ENCODE measurements at regions not wholly inside any gene's neighbourhood (a gene's known extent, or its start where the extent isn't known, plus 50 kb on each side); places are given as distances from the start of the nearest gene placed in this dataset.

DNA sequence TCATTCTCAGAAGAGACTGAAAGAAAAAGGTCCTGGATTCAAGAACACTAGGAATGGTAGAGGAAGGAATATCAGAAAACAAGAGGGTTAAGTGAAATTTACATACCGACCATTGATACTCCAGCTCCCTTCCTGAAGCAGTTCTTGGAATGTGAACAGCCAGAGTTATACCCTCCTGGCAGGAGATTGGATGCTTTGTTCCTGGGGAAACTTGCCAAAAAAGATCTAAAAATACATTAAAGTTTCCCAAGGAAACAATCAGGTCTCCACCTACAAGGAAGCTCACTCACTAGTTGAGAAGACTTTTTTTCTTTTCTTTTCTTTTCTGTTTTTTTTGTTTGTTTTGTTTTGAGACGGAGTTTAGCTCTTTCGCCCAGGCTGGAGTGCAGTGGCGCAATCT is 91.1 kb downstream of the HLX start:
- H2AFZ ChIP-seq (ENCODE audit: control insufficient read depth, low read depth, low read length) = no peak overlapping the region
- H3K4me3 ChIP-seq = no peak overlapping the region
- POLR2A ChIA-PET = no interaction called here
- CTCF ChIA-PET = no interaction called here
- no peaks in the 10 kb centered on the region for H4K20me1 ChIP-seq (ENCODE audit: control insufficient read depth, insufficient read depth)
- no TSS peak for BruUV-seq (replicated peaks)
- FAIRE-seq (no peak), ATAC-seq (no peak), DNase-seq (ENCODE audit: low read depth, low spot score) (no peak)
- SMC1A ChIA-PET (ENCODE audit: uncharacterized antibody, unreplicated experiment) = interaction anchor here (0.6 kb wide), 1 partner anchor 428 kb away, joined by 3 read pairs; no protein-coding TSS in a partner anchor
- intact Hi-C loops (cut with micrococcal nuclease; ENCODE audit: unreplicated experiment) = no loop called here
- no peaks in the 10 kb centered on the region for H3K27me3 ChIP-seq (replicated peaks in 1 of 2; ENCODE audit: control insufficient read depth in 2 of 2, insufficient read depth in 2 of 2, low read length in 1 of 2)
- H3K4me1 ChIP-seq (ENCODE audit: control insufficient read depth, insufficient read depth, low read length) = no peaks in the 10 kb centered on the region
- H3K79me2 ChIP-seq (ENCODE audit: control insufficient read depth, insufficient read depth, low read length) = no peaks in the 10 kb centered on the region
- in situ Hi-C loops (cut with MboI) = no loop called here
- H3K9ac ChIP-seq (ENCODE audit: control insufficient read depth, insufficient read depth, low read length) = no peak overlapping the region
- 84% methylated on average over 4 of the region's 4 CpGs for WGBS (ENCODE audit: insufficient coverage, insufficient replicate concordance, low lambda C conversion rate, missing lambda C conversion rate)
- no peak overlapping the region for H3K4me2 ChIP-seq (ENCODE audit: control insufficient read depth, insufficient read depth)
- no peak overlapping the region for H3K27ac ChIP-seq (ENCODE audit: control insufficient read depth, insufficient read depth)
- no peaks in the 10 kb centered on the region for H3K9me3 ChIP-seq (replicated peaks; ENCODE audit: control insufficient read depth, insufficient read depth, low read length)
- H3K36me3 ChIP-seq (ENCODE audit: control insufficient read depth in 2 of 2, insufficient read depth in 2 of 2, low read length in 1 of 2) = no peaks in the 10 kb centered on the region
- RAD21 ChIA-PET (ENCODE audit: unreplicated experiment) = no interaction called here
- TF ChIP-seq STAT3 (IDR thresholded peaks at IDR 0.05; ENCODE audit: low read depth, low read length) = no peak
- TF ChIP-seq, protein P1, sequence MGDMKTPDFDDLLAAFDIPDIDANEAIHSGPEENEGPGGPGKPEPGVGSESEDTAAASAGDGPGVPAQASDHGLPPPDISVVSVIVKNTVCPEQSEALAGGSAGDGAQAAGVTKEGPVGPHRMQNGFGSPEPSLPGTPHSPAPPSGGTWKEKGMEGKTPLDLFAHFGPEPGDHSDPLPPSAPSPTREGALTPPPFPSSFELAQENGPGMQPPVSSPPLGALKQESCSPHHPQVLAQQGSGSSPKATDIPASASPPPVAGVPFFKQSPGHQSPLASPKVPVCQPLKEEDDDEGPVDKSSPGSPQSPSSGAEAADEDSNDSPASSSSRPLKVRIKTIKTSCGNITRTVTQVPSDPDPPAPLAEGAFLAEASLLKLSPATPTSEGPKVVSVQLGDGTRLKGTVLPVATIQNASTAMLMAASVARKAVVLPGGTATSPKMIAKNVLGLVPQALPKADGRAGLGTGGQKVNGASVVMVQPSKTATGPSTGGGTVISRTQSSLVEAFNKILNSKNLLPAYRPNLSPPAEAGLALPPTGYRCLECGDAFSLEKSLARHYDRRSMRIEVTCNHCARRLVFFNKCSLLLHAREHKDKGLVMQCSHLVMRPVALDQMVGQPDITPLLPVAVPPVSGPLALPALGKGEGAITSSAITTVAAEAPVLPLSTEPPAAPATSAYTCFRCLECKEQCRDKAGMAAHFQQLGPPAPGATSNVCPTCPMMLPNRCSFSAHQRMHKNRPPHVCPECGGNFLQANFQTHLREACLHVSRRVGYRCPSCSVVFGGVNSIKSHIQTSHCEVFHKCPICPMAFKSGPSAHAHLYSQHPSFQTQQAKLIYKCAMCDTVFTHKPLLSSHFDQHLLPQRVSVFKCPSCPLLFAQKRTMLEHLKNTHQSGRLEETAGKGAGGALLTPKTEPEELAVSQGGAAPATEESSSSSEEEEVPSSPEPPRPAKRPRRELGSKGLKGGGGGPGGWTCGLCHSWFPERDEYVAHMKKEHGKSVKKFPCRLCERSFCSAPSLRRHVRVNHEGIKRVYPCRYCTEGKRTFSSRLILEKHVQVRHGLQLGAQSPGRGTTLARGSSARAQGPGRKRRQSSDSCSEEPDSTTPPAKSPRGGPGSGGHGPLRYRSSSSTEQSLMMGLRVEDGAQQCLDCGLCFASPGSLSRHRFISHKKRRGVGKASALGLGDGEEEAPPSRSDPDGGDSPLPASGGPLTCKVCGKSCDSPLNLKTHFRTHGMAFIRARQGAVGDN (IDR thresholded peaks at IDR 0.05) = no peak
- TF ChIP-seq ZNF217 (IDR thresholded peaks at IDR 0.05) = no peak
- no peak for TF ChIP-seq POLR2A (IDR thresholded peaks at IDR 0.05; ENCODE audit: low read depth, low read length)
- TF ChIP-seq, protein P2, sequence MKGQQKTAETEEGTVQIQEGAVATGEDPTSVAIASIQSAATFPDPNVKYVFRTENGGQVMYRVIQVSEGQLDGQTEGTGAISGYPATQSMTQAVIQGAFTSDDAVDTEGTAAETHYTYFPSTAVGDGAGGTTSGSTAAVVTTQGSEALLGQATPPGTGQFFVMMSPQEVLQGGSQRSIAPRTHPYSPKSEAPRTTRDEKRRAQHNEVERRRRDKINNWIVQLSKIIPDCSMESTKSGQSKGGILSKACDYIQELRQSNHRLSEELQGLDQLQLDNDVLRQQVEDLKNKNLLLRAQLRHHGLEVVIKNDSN (IDR thresholded peaks at IDR 0.05; ENCODE audit: borderline replicate concordance, extremely low read length, insufficient read depth, low read depth, low read length) = no peak
- no peak for TF ChIP-seq EP300 (IDR thresholded peaks at IDR 0.05; ENCODE audit: borderline replicate concordance in 1 of 2, control insufficient read depth in 1 of 2, low read depth in 2 of 2, low read length in 2 of 2)
- TF ChIP-seq, protein P3, sequence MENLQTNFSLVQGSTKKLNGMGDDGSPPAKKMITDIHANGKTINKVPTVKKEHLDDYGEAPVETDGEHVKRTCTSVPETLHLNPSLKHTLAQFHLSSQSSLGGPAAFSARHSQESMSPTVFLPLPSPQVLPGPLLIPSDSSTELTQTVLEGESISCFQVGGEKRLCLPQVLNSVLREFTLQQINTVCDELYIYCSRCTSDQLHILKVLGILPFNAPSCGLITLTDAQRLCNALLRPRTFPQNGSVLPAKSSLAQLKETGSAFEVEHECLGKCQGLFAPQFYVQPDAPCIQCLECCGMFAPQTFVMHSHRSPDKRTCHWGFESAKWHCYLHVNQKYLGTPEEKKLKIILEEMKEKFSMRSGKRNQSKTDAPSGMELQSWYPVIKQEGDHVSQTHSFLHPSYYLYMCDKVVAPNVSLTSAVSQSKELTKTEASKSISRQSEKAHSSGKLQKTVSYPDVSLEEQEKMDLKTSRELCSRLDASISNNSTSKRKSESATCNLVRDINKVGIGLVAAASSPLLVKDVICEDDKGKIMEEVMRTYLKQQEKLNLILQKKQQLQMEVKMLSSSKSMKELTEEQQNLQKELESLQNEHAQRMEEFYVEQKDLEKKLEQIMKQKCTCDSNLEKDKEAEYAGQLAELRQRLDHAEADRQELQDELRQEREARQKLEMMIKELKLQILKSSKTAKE (IDR thresholded peaks at IDR 0.05; ENCODE audit: low read depth, poor library complexity, severe bottlenecking) = no peak
- TF ChIP-seq FOXK2 (IDR thresholded peaks at IDR 0.05) = no peak
- TF ChIP-seq, protein P4, sequence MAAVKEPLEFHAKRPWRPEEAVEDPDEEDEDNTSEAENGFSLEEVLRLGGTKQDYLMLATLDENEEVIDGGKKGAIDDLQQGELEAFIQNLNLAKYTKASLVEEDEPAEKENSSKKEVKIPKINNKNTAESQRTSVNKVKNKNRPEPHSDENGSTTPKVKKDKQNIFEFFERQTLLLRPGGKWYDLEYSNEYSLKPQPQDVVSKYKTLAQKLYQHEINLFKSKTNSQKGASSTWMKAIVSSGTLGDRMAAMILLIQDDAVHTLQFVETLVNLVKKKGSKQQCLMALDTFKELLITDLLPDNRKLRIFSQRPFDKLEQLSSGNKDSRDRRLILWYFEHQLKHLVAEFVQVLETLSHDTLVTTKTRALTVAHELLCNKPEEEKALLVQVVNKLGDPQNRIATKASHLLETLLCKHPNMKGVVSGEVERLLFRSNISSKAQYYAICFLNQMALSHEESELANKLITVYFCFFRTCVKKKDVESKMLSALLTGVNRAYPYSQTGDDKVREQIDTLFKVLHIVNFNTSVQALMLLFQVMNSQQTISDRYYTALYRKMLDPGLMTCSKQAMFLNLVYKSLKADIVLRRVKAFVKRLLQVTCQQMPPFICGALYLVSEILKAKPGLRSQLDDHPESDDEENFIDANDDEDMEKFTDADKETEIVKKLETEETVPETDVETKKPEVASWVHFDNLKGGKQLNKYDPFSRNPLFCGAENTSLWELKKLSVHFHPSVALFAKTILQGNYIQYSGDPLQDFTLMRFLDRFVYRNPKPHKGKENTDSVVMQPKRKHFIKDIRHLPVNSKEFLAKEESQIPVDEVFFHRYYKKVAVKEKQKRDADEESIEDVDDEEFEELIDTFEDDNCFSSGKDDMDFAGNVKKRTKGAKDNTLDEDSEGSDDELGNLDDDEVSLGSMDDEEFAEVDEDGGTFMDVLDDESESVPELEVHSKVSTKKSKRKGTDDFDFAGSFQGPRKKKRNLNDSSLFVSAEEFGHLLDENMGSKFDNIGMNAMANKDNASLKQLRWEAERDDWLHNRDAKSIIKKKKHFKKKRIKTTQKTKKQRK (IDR thresholded peaks at IDR 0.05; ENCODE audit: low read depth, low read length) = no peak
- no peak for TF ChIP-seq HDGF (IDR thresholded peaks at IDR 0.05)
- no peak for TF ChIP-seq RELA (IDR thresholded peaks at IDR 0.05; ENCODE audit: borderline replicate concordance, partially characterized antibody)
- no peak for TF ChIP-seq IRF4 (IDR thresholded peaks at IDR 0.05; ENCODE audit: low read depth, low read length)
- TF ChIP-seq ETV6 (conservative IDR thresholded peaks at IDR 0.05 in 1 of 2, IDR thresholded peaks at IDR 0.05 in 1 of 2; ENCODE audit: borderline replicate concordance in 1 of 2, low read depth in 1 of 2) = no peak
